GM18870 (cell line): ENCODE measurements at regions not wholly inside any gene's neighbourhood (a gene's known extent, or its start where the extent isn't known, plus 50 kb on each side); places are given as distances from the start of the nearest gene placed in this dataset.

Experiments
- ATAC-seq: cut with Tn5 transposase; IDR thresholded peaks from one replicate; pipeline ENCODE4 v1.9.1; 2021; ENCODE audit warnings: moderate library complexity; ENCODE audit not compliant: unreplicated experiment

DNA sequence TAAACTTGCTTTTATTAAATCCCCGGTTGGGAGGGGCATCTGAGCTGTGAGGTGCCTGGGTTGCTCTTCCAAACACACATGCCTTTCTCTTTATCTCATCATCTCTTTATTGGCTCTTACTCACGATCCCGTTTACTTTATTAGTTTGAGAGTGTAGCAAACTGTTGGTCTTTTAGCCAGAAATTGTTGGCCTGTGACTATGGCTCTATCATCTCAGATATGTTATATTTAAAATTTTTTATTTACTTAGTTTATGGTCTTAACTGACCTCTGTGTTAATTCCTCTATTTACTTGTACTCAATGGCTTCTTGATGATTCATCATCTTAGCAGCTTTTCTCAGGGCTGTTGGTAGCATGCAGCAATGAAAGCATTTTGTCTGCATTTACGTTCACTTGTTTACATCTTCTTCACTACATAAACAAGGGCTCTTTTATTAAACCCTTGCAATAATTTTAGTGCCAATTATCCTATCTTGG, 408.4 kb downstream of the HRH4 start:
- ATAC-seq = no peak

DNA sequence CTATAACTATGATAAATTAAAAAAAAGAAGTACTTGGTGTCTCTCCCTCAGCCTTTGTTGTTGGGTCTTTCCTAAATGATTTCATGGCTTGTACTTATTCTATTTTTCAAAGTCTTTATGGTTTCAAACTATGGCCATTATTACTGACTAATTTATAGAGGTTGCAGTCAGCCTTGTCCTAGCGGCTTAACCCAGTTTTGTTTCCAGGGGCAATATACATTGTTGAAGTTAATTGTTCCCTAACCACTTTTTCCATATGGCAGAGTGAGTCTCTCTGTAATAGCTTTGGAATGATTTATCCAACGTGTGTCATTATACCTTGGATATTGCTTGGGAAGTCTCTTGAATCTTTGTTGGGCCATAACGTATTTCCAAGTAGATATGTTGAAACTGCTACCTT, 408.8 kb downstream of the HRH4 start:
- no peak for ATAC-seq

DNA sequence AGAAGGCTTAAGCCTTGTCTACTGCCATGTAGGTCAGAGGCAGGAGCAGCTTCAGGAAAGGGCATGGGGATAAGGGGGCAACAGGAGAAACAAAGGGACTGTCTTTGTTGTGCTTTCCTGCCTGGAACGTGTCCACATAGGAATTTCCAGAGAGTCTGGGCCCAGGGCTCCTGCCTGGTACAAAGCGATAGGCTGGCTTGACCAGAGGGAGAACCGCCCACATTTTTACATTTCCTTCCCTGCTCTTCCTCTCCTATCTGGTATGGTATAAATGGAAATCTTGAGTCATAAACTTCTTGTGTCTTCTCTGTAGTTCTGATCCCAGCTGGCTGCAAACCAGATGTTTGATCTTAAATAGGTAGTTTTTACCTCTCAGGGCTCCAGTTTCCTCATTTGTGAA, 414.8 kb downstream of the HRH4 start:
- no peak for ATAC-seq

DNA sequence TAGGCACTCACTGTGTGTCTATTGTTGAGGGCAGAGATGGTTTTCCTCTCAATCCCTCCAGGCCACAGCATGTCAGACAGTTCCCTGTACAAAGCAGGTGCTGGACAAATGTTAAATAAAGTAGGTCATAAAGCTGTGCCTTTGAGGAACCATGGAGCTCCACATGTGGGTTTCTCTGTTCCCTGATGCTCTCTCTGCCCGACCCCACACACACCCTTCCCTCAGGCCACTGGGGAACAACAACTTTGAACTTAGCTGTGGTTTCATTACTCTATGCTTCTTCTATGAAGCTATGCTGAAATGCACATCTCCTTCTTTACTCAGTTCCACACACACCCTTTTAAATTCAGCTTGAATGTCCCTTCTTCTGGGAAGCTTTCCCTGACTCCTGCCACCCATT, 415.3 kb downstream of the HRH4 start:
- ATAC-seq = no peak

DNA sequence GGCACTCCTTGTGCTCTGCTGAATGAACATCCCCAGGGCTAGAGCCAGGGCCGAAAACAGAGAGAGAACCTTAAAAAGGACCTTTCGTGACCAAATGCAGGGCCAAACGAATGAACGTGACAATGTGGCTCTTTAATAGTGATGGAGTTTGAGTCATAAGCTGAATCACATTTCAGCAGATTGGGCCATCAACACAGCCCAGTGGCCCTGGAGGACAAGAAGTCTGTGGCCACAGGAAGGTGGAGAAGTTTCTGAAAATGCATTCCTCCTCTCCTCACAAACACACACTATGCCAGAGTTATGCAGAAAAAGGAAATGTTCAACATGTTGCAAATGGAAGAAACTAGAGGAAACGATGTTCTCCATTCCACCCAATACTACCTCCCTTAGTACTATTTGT, 415.8 kb downstream of the HRH4 start:
- no peak for ATAC-seq

DNA sequence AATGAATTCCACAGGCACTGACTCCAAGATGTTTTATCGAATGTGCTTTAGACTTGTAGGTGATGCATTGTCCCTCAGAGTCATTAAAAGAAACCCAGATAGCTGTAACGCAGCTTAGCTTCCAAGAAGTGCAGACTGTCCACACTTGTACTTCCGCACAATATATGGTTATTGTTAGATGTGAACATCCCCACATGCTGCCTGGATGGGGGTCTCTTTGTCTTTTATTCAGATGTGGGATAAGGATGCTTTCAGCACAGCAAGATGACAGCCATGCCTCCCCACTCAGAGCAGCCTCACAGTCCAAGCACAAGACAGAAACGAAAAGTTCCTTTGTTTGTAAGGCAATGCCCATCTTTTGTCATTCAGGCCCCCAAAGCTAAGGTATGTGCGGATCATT, 416.6 kb downstream of the HRH4 start:
- ATAC-seq = no peak

DNA sequence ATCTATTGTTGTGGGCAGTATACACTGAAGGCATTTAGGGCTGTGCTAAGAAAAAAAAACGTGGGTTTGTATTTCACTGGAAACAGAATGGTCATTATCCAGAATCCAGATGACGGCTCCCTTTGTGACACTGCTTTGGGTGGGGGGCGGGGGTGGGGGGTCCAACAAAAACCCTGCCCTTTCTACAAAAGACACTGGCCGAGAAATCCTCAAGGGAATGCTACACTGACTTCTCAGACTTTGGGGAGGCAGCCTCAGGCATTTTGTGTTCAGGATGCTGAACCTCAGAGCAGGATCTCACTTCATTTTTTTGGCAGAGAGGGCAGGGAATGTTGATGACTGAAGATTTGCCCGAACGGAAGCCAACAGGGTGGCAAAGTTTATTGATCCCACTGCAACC, 417.1 kb downstream of the HRH4 start:
- no peak for ATAC-seq

DNA sequence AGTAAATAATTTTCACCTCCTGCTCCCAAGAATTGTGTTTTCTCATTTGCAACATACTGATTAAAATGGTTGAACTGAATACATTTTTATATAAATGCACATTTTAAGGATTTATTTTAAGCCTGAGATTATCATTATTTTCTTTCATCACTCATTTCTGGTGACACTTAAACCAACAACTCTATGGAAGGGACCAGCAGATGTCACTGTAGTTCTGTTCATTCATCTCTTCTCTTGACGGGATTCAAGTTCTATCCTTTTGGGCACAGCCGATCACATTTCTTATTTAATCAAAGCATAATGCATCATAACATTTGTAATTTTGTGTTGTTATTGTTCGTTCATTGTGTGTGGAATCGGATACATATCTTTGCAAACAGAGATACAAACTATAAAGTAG, 417.9 kb downstream of the HRH4 start:
- ATAC-seq = no peak

DNA sequence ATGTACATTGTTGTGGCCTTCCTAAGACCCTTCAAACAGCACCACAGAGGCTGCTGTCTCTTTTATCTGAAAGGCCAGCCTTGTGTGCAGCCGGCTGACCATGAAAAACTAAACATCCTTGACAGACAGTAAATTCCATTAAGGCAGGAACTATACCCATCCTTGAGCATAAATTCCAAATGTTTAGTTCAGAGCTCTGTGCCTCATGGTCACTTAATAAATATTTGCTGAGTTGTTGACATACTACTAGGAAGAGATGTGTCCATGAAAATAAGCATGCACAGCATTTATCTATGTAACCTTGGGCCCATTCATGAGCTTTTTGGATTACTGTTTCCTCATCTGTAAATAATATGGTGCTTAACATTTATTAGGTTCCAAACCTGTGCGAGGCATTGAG, 424.8 kb downstream of the HRH4 start:
- ATAC-seq = no peak

DNA sequence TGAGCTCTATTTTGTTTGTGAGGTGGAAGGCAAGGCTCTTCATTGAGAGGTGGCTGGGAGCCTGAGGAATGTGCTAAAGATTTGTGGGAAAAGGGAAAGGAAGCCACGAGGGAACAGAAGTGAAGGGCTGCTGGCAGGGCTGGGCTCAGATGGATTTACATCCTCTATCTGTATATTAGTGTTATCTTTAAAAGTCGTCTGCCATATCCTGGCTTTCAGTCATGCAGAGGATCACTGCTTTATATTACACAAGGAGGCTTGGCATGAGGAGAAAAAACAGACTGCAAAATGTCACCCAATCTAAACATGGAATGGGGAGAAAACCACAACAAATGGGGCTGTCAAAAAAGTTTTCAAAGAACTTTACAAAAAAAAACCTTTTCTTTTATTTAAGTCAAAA, 434.4 kb downstream of the HRH4 start:
- ATAC-seq = no peak

DNA sequence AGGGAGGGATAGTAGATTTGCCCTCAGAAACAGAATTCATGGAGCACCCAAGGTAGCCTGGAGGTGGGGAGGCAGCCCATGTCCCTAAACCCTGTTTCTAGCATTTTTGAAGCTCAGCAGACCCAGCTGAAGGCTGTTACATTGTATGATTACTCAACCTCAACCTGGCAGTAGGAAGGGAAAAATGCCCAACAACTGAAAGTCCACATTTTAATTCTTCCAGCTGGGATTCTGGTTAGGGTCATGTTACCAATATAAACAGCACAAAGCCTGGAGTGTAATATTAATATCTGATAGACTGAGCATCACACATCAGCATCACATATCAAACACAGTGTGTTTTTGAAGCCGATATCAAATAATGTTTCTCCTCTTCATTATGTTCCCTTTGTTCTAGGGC, 437.0 kb downstream of the HRH4 start:
- no peak for ATAC-seq

DNA sequence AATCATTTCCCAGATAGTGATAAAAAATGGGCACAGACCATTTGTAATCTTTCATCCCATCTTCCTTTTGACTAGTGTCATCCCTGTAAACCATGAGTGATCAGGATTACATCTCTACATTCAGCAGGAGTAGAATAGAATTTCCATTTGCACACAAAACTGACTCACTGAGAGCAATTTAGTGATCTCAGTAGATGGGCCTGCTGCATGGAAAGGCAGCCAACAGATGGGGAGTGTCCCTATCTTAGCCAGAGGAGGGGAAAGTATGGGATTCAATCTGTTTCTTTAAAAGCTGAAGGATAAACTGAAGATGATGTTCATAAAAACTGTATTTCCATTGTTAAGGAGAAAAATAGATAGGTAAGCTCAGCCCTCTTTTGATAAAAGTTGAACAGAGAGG, 441.7 kb downstream of the ZNF521 start:
- ATAC-seq = no peak

DNA sequence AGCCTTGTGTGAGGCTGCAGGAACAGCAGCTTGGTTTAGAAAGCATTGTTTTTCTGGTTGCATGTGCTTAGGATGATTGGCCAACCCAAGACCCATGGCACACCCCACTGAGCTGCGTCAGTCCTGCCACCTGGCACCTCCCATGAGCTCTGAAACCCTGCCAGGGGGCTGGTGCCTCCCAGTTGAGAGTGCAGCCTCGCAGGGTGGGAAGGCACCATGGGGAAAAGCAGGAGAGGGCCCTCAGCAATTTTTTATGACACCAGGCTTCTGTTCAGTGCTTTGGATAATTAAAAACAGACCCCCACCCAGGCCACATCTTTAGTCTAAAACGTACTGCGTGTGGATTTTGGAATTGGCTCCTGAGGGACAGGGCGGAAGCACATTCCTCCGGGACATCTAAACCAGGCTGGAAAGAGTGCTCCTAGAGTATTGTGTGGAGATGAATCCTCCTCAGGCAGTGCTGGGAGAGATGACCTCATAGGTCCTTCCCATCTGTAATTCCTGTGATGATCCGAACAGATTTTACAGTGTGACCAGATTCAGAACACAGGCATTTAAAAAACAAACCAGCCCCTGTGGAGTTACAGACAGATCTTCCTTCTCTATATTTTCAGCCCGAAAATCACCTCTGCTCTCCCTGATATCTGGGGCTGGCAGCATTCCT, 438.3 kb downstream of the ZNF521 start:
- ATAC-seq = no peak

DNA sequence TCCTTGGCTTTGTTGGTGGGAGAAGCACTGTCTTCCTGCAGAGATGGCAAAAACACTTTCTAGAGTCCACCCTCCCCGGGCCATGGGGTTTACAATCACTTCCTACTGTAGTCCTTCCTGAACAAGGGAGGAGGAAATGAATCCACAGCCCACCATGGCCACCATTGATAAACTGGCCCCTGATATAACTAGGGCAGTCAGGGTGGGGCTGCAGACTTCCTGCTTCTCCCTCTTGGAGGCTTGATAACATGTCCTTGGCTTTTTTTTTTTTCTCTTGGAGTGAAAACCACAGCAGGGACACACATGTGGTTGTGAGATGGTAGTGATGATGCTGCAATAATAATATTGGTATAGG, 437.8 kb downstream of the ZNF521 start:
- ATAC-seq = no peak

DNA sequence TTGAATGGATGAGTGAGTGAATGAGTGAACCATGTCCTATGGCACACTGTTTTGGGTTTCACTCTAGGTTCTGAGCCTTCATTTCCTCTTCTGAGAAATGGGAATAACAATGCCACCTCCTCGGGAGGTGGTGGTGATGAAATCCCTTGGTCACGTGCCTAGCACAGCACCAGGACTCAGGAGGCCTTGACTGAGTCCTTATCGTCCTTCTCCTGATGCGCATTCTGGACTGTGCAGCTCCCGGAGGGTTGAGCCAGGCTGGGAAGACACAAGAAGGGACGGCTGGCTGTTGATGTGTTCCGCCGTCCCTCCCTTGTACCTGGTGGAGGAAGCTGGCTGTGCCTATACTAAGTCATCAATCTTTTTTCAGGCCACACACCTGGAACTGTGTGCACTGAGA, 437.3 kb downstream of the ZNF521 start:
- ATAC-seq = no peak

DNA sequence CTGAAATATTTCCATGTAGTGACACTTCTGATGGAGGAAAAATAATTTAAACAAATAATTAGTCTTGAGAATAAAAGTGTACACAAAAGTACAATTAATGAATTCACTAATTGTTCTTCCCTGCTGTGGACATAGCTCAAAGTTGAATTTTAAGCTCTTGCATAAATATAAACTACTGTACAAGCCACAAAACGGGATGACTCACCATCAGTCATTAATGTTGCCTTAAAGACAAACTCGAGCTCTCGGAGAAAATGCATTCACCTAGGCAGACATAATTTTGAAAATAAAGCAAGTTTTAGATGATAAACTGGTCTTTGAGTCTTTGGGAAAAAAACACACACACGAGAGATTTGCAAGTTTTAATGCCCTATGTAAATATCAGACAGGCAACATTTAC, 436.4 kb downstream of the ZNF521 start:
- no peak for ATAC-seq

DNA sequence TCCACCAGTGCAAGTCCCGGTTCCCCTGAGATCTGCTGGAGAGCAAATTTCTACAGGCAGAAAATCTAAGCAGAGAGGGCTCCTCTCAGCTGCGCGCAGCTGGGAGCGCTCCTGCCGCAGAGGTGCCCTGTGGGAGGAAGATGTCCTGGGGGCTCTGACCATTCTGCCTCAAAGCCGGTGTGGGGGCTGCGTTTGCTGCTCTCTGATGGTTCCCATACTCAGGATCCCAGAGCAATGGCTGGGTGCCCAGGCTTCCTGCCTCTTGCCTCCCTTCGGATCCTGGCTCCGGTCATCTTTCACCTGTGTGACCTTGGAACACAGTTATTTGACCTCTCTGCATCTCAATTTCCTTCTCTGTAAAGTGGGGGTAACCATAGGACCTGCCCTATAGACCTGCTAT, 434.2 kb downstream of the ZNF521 start:
- no peak for ATAC-seq

DNA sequence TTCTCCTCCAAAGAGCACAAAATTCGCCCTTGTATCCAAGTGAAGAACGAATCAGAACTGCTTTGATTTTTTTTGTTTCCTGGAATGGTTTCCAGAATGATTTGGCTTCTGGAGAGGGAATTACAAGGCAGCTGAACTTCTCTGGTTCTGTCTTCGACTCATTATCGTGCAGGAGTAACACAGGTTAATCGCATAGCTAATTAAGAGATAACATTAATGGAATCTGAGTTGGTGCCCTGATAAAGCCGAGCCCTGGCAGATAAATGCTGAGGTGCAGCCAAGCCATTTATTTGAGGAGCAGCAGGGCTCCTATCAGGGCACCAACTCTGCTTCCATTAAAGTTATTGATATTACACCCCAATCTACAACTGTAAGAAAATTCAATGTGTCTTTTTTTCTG, 433.7 kb downstream of the ZNF521 start:
- ATAC-seq = no peak

DNA sequence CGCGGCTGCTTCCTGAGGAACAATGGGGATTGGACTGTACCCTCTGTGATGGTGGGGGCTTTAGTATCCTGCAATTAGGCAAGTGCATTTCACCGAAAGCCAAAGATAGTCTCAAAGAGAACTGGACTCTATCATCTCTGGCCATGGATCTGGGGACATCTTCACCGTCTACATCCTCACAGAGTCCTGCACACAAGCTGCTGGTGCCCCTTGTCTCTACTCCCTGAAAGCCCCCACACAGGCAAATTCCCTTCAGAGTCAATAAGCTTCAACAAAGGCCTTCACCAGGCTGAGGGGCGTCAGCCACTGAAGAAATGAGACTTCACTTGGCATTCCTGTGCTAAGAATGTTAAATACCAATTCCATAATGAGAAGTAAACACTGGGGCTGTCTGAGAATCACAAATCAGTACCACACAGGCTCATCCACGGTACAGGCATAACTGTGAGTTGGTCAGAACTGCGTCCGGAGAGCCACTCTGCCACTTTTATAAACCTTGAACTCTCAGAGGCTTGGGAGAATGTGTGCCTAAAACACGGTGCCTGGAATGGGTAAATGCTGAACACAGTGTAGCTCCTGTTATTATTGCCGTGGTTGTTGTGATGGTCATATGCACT, 432.7 kb downstream of the ZNF521 start:
- no peak for ATAC-seq

DNA sequence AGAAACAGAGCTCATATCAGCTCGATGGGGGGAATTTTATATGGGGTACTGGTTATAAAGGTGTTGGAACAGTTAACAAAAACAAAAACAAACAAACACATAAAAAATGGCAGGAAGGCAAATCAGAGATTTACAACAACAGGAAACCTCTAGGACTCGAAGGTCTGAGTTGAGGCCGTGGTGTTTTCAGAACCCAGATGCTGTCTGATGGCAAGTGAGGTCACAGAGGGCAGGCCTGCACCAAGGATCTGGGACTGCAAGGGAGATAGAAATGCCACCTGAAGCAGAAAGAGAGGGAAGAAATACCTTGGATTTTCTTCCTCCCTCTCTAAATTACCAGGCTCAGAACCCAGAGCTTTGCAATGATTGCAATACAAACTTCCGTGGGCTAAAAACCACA, 429.5 kb downstream of the ZNF521 start:
- ATAC-seq = no peak

DNA sequence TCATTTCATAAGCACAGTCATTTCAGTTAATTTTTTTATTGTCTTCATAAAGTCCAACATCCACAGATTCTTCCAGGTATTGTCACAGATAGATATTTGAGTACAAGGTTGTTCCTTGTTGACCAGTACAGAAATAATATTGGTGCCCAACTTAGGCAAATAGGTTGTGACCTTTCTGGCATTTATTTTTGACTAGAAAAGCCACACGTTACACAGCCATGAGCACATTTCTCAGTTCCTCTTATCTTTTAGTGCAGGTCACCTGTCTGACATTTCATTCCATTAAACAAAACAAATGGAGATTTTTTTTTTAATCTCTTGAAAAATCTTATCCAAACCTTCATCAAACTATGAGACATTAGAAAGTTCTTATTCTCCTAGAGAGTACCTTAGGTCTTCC, 428.8 kb downstream of the ZNF521 start:
- ATAC-seq = peak; percentile 89

DNA sequence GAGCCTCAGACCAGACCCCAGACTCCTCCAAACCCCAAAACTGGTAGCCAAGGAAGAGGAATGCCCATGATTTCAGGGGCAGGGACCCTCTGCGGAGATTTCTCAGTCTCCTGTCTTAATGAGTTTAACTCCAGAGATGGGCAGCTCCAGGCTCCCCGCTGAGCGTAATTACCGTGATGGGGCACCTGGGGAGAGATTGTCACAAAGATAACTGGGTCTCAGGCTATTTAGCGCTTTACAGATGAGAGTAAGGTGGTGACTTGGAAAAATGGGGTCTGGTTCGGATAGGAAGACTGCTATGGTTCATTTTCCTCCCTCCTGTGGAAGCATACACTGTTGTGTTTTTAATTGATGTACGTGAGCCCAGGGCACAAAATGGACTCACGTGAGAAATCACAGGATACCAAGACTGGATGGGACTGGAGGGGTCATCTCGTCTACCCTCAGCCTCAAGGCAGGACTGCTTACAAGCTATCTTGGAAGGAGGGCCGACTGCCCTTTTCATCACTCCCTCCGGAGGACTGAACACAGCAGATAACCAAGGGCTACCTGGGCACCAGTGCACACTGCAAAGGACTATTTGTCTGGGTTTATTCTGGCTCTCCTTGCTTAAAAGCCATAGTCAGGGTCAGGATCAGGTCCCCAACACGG, 427.8 kb downstream of the ZNF521 start:
- ATAC-seq = no peak

DNA sequence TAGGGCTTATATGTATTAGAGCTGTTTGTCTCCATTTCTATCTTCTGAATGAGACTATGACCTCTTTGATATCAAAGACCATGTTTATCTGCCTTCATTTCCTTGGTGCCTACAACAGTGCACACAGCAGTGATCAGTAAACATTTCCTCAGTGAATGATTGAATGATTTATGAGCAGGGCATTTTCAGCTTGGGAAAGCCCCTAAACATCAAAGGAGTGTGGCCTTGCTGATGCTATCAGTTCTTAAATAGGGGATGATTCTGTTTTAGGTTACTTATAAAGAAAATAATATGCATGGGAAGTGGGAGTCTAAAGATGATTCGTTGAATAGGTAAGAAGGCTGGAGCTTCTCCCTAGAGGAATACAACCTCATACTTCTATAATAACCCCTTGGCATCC, 425.3 kb downstream of the ZNF521 start:
- no peak for ATAC-seq
